Nephron progenitor cell (in vitro differentiated cells): ENCODE measurements at regions not wholly inside any gene's neighbourhood (a gene's known extent, or its start where the extent isn't known, plus 50 kb on each side); places are given as distances from the start of the nearest gene placed in this dataset.
A peak's percentile ranks its signal among the peaks of the same experiment; 100 is the strongest.
"Not testable (repeated sequence)": the region's sequence is repeated elsewhere in the genome, so short reads cannot be mapped to it uniquely, and the experiment has no call there.

Experiments
- DNase-seq: peaks from one replicate; pipeline ENCODE4 v3.0.0; 2021
- H3K27ac Mint-ChIP-seq: 2 replicates; pipeline ENCODE4 v1.8.0; 2021; ENCODE audit warnings: mild to moderate bottlenecking, moderate library complexity, mixed read lengths
- H3K27me3 Mint-ChIP-seq: 2 replicates; pipeline ENCODE4 v1.8.0; 2021; ENCODE audit warnings: mild to moderate bottlenecking, low read depth, mixed read lengths; ENCODE audit not compliant: poor library complexity
- H3K36me3 Mint-ChIP-seq: 2 replicates; pipeline ENCODE4 v1.8.0; 2021; ENCODE audit warnings: low read depth, mixed read lengths
- H3K4me1 Mint-ChIP-seq: 2 replicates; pipeline ENCODE4 v1.8.0; 2021; ENCODE audit warnings: mixed read lengths
- H3K4me3 Mint-ChIP-seq: 2 replicates; pipeline ENCODE4 v1.8.0; 2021; ENCODE audit warnings: mild to moderate bottlenecking, moderate library complexity, mixed read lengths
- H3K9me3 Mint-ChIP-seq: 2 replicates; pipeline ENCODE4 v1.8.0; 2021; ENCODE audit warnings: mild to moderate bottlenecking, moderate library complexity, mixed read lengths
- TF ChIP-seq, protein P1 (sequence below): fragments of 200-600 bp; sonication (generic); IDR thresholded peaks from 2 replicates; pipeline ENCODE4 v1.5.0; 2021; ENCODE audit warnings: antibody characterized with exemption

DNA sequence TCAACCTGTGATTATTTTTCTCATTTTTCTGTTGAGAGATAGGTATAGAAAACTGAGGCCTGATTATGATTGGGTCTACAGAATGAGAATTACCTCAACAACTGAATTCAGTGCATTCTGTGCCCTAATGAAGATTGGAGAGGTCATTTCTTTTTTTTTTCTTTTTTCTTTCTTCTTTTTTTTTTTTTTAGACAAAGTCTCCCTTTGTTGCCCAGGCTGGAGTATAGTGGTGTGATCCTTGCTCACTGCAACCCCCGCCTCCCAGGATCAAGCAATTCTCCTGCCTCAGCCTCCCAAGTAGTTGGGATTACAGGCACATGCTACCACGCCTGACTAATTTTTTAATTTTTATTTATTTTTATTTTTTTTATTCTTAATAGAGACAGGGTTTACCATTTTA is 95.0 kb upstream of the ARMC3 start:
- TF ChIP-seq, protein P1, sequence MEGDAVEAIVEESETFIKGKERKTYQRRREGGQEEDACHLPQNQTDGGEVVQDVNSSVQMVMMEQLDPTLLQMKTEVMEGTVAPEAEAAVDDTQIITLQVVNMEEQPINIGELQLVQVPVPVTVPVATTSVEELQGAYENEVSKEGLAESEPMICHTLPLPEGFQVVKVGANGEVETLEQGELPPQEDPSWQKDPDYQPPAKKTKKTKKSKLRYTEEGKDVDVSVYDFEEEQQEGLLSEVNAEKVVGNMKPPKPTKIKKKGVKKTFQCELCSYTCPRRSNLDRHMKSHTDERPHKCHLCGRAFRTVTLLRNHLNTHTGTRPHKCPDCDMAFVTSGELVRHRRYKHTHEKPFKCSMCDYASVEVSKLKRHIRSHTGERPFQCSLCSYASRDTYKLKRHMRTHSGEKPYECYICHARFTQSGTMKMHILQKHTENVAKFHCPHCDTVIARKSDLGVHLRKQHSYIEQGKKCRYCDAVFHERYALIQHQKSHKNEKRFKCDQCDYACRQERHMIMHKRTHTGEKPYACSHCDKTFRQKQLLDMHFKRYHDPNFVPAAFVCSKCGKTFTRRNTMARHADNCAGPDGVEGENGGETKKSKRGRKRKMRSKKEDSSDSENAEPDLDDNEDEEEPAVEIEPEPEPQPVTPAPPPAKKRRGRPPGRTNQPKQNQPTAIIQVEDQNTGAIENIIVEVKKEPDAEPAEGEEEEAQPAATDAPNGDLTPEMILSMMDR: no peak
- Mint-ChIP-seq H3K27me3 (no peaks in the 10 kb centered on the region), H3K4me1 (peaks cover 6% of the 10 kb centered on the region), H3K27ac (no peak overlapping the region), H3K9me3 (peaks cover 17% of the 10 kb centered on the region), H3K36me3 (no peaks in the 10 kb centered on the region), H3K4me3 (no peak overlapping the region)
- DNase-seq: no peak

DNA sequence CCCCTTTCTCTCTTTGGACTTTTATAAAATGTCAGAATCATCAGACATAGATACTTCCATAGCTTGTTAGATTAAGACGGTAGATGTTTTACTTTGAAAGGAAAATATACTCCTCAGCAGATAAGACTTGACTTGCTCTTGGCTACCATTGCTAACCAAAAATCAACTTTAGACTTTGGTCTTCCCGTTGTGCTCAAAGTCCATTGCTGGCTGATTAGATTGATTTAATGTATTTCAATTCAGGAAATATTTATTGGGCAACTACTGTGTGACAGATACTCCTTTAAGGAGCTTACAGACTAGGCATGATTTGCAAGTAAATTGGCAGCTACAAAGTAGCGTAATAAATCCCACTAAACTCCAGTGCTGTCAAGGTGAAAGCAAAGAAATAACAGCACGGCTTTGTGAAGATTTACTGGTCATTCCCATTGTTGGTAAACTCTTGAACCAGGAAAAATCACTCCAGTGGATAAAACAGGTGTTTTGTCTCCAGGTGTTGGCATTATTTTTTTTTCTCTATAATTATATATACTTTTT is 95.7 kb upstream of the ARMC3 start:
- Mint-ChIP-seq H3K27me3 (no peaks in the 10 kb centered on the region), H3K4me3 (no peak overlapping the region), H3K9me3 (peaks cover 22% of the 10 kb centered on the region), H3K36me3 (no peaks in the 10 kb centered on the region), H3K4me1 (peaks cover 6% of the 10 kb centered on the region), H3K27ac (peak overlapping the region; percentile 7)
- TF ChIP-seq, protein P1: no peak
- no peak for DNase-seq

DNA sequence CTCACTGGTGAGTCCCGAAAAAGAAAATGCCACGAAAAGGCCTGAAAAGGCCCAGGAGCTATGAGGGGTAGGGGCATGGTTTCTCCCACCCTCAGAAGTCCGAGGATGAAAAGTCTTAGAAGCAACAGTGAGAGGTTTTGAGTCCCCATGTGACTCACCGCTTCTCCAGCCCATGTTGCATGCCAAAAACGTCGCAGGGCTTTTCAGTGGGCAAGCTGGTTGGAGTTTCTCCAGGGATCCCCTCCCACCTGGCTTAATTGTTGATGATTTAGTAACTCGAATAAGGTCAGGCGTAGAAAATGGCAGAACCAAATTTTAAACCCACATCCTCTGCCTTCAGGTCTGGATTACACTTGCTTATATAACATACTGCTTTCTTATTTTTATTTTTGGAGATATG is 96.3 kb upstream of the ARMC3 start:
- DNase-seq: no peak
- Mint-ChIP-seq H3K9me3 (peaks cover 26% of the 10 kb centered on the region), H3K4me1 (peaks cover 6% of the 10 kb centered on the region), H3K27ac (no peak overlapping the region), H3K4me3 (no peak overlapping the region), H3K27me3 (no peaks in the 10 kb centered on the region), H3K36me3 (no peaks in the 10 kb centered on the region)
- TF ChIP-seq, protein P1: no peak

DNA sequence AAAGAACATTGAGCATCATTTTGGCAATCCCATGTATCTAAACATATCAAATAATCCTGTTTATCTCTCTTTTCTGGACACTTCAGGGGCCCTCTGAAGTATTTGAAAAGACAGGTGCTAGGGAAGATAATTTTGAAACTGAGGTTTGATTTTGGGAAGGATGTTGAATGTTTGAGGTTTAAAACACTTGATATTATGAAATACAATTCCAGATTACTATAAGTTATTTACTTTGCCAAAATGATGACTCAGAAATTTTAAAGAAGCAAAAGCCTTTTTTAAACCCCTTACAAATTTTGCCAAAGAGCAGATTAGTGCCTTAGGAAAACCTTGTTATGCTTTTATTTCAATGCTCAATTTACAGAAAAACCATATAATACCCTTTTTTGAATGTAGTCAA is 99.1 kb upstream of the ARMC3 start:
- H3K27ac Mint-ChIP-seq, H3K36me3 Mint-ChIP-seq, H3K4me3 Mint-ChIP-seq, H3K27me3 Mint-ChIP-seq, DNase-seq: not testable (repeated sequence)
- H3K4me1 Mint-ChIP-seq: peaks cover 26% of the 10 kb centered on the region
- H3K9me3 Mint-ChIP-seq: peaks cover 47% of the 10 kb centered on the region

DNA sequence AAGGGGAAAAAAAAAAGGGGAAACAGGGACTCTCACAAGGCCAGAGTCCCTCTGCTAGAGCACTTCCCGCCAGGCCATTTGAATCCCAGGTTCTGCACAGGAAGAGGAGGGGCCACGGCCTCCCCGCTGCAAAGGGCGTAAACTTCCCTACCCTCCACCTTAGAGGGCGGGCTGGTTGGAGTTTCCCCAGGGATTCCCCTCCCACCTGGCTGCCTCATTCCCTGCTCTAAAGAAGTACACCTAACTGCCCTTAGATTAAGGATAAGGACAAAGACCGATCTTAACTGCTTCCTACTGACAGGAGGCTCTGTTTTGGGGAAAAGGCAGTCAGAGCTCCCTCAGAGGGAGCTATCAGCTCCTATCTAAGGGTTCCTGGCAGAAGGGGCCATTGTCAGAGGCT is 102.0 kb upstream of the ARMC3 start:
- peaks cover 6% of the 10 kb centered on the region for H3K36me3 Mint-ChIP-seq
- H3K4me3 Mint-ChIP-seq: no peak overlapping the region
- DNase-seq: no peak
- TF ChIP-seq, protein P1: no peak
- peaks cover 44% of the 10 kb centered on the region for H3K9me3 Mint-ChIP-seq
- no peak overlapping the region for H3K27ac Mint-ChIP-seq
- H3K27me3 Mint-ChIP-seq: no peaks in the 10 kb centered on the region
- H3K4me1 Mint-ChIP-seq: peaks cover 19% of the 10 kb centered on the region

DNA sequence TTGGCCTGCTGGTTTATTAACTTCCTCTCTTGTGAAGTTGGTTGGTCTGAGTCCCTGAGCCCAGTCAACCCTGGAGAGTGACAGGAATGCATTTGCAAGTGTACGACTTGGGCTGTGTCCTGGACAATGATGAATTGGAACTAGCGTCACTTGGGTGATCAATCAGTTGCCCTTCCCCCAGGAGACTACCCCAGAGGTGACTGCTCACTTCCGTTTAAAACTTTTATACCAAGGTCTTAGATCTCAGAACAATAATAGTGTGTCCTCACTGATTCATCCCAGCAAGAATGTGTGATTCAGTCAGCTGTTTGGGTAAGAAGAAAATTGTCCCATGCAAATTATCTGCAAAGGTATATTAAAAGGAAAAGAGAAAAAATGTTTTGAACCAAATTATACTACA is 102.9 kb upstream of the ARMC3 start:
- Mint-ChIP-seq H3K9me3 (peaks cover 44% of the 10 kb centered on the region), H3K27ac (peak overlapping the region; percentile 95), H3K4me1 (peaks cover 19% of the 10 kb centered on the region), H3K27me3 (no peaks in the 10 kb centered on the region), H3K4me3 (peak overlapping the region; percentile 20), H3K36me3 (peaks cover 6% of the 10 kb centered on the region)
- DNase-seq: peak; percentile 7
- TF ChIP-seq, protein P1: no peak
